Osteocyte (in vitro differentiated cells): ENCODE measurements at regions not wholly inside any gene's neighbourhood (a gene's known extent, or its start where the extent isn't known, plus 50 kb on each side); places are given as distances from the start of the nearest gene placed in this dataset.

Source experiments
- DNase-seq: peaks from one replicate; pipeline ENCODE4 v3.0.0; 2021; ENCODE audit warnings: mixed read lengths; ENCODE audit not compliant: unreplicated experiment; ENCODE audit errors: extremely low spot score
- H3K27ac Mint-ChIP-seq: one replicate; pipeline ENCODE4 v1.8.0; 2021; ENCODE audit warnings: mild to moderate bottlenecking, mixed read lengths; ENCODE audit not compliant: unreplicated experiment
- H3K27me3 Mint-ChIP-seq: one replicate; pipeline ENCODE4 v1.8.0; 2021; ENCODE audit warnings: mixed read lengths; ENCODE audit not compliant: unreplicated experiment
- H3K36me3 Mint-ChIP-seq: one replicate; pipeline ENCODE4 v1.8.0; 2021; ENCODE audit warnings: mixed read lengths; ENCODE audit not compliant: unreplicated experiment
- H3K4me1 Mint-ChIP-seq: one replicate; pipeline ENCODE4 v1.8.0; 2021; ENCODE audit warnings: mixed read lengths; ENCODE audit not compliant: unreplicated experiment
- H3K4me3 Mint-ChIP-seq: one replicate; pipeline ENCODE4 v1.8.0; 2021; ENCODE audit warnings: mild to moderate bottlenecking, moderate library complexity, mixed read lengths; ENCODE audit not compliant: unreplicated experiment
- H3K9me3 Mint-ChIP-seq: one replicate; pipeline ENCODE4 v1.8.0; 2021; ENCODE audit warnings: mixed read lengths; ENCODE audit not compliant: unreplicated experiment
- TF ChIP-seq, protein P1 (sequence below): fragments of 200-600 bp; sonication (generic); IDR thresholded peaks from 2 replicates; pipeline ENCODE4 v1.5.0; 2021; ENCODE audit warnings: antibody characterized with exemption, mild to moderate bottlenecking, moderate library complexity

DNA sequence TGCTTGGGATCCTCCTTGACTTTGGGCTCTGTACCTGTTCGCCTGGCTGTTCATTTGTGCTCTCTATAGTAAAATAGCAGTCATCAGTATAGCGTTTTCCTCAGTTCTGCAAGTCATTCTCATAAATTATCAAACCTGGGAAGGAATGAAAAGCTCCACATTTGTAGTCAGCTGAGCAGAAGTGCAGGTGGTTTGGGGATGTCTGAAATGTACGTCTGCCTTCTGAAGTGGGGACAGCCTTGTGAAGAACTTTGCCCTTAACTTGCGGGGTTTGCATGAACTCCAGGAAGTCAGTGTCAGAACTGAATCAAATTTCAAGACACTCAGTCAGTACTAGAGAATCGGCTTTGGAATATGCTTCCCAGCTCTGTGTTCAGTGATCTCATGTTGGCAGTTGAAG lies 358.3 kb upstream of the PRKCQ start:
- peaks cover 4% of the 10 kb centered on the region for H3K4me1 Mint-ChIP-seq
- DNase-seq: no peak
- no peak overlapping the region for H3K27ac Mint-ChIP-seq
- peaks cover 26% of the 10 kb centered on the region for H3K27me3 Mint-ChIP-seq
- peaks cover 5% of the 10 kb centered on the region for H3K9me3 Mint-ChIP-seq
- H3K36me3 Mint-ChIP-seq: no peaks in the 10 kb centered on the region
- no peak overlapping the region for H3K4me3 Mint-ChIP-seq
- TF ChIP-seq, protein P1, sequence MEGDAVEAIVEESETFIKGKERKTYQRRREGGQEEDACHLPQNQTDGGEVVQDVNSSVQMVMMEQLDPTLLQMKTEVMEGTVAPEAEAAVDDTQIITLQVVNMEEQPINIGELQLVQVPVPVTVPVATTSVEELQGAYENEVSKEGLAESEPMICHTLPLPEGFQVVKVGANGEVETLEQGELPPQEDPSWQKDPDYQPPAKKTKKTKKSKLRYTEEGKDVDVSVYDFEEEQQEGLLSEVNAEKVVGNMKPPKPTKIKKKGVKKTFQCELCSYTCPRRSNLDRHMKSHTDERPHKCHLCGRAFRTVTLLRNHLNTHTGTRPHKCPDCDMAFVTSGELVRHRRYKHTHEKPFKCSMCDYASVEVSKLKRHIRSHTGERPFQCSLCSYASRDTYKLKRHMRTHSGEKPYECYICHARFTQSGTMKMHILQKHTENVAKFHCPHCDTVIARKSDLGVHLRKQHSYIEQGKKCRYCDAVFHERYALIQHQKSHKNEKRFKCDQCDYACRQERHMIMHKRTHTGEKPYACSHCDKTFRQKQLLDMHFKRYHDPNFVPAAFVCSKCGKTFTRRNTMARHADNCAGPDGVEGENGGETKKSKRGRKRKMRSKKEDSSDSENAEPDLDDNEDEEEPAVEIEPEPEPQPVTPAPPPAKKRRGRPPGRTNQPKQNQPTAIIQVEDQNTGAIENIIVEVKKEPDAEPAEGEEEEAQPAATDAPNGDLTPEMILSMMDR: no peak

DNA sequence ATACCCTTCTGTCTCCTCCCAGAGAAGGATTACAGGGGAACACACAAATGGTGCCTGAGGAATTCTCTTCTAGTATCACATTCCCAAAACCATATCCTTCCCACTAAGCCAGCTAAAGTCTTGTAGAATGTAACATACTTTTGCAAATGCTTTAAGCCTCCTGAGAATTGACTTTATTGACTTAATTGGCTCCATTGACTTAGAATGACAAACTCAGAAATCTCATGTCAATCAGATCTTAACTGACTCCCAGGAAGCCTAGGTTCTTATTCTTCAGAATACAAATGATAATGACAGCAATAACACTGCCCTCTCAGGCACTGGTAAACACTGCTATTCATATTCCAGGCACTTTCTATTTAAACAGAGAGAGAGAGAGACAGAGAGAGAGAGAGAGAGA lies 356.9 kb upstream of the PRKCQ start:
- Mint-ChIP-seq H3K4me1 (peaks cover 4% of the 10 kb centered on the region), H3K4me3 (no peak overlapping the region), H3K9me3 (peaks cover 5% of the 10 kb centered on the region), H3K36me3 (no peaks in the 10 kb centered on the region), H3K27ac (no peak overlapping the region), H3K27me3 (peaks cover 26% of the 10 kb centered on the region)
- TF ChIP-seq, protein P1: no peak
- DNase-seq: no peak

DNA sequence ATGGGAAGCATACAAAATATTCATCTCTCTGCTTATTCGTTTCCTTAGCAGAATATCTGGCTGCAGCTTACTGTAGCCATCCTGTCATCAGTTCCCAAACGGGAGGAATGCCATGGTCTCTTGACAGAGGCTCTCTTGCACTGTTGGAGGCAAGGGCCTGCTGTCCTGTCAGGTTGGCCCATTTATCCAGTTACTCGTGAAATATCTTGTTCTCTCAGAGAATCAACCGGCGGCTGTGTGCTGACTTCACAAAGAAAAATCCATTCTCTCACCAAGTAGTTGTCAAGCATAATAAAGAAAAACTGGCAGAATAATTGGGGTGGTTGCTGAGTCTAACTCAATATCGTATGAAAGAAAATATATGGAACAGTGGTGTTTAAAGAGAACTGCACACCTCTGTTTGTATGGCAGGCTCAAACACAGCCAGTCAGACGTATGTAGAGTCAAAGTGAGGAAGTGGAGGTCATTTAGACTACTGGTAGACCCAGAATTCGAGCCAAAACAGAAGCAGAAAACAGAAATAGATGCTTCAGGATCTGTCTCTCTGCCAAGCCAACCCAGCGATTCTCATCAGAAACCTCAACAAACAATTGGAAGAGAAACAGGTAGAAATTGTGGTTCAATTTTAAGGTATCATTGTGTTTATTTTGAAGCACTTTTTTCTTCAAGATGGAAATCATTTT lies 349.2 kb upstream of the PRKCQ start:
- Mint-ChIP-seq H3K9me3 (peaks cover 1% of the 10 kb centered on the region), H3K4me3 (no peak overlapping the region), H3K27ac (no peak overlapping the region), H3K36me3 (no peaks in the 10 kb centered on the region), H3K27me3 (no peaks in the 10 kb centered on the region), H3K4me1 (peaks cover 33% of the 10 kb centered on the region)
- TF ChIP-seq, protein P1: no peak
- no peak for DNase-seq

DNA sequence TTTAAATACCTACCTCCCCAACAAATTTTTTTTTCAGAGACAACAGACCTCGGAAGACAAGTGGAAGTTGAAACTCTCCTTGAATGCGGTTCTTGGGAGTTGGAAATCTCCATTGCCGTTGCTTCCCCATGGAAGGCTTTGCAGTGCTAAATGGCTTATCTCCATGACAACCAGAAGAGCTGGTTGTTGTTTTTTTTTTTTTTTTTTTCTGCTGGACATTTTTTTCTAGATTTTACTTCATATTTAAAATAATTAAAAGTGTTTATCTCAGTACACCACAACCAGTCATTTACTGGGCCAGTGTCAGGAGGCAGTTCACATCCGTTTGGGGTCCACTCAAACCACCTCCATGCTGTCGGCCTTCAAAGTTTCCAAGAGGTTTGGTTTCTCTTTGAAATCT lies 348.5 kb upstream of the PRKCQ start:
- TF ChIP-seq, protein P1: no peak
- H3K27ac Mint-ChIP-seq: peak overlapping the region; percentile 72
- H3K4me3 Mint-ChIP-seq: no peak overlapping the region
- no peaks in the 10 kb centered on the region for H3K9me3 Mint-ChIP-seq
- no peak for DNase-seq
- no peaks in the 10 kb centered on the region for H3K27me3 Mint-ChIP-seq
- H3K36me3 Mint-ChIP-seq: no peaks in the 10 kb centered on the region
- H3K4me1 Mint-ChIP-seq: peaks cover 38% of the 10 kb centered on the region

DNA sequence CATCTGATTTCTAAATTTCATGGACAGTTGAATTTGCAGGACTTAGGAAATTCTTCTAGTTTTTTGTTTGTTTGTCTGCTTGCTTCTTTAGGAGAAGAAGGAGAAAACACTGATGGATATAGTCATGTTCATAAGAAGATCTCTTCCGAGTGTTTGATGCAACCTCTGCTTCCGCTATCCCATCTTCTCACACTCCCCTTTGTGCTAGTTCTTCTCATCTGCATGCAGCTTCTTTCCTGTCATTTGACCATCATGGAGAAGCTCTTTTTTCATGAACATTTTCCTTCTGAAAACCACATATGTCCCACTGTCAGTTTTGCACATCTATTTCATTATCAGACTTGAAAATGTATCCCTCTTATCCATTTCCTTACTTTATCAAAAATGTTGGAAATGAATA lies 346.9 kb upstream of the PRKCQ start:
- no peaks in the 10 kb centered on the region for H3K9me3 Mint-ChIP-seq
- H3K36me3 Mint-ChIP-seq: no peaks in the 10 kb centered on the region
- no peak overlapping the region for H3K27ac Mint-ChIP-seq
- peaks cover 38% of the 10 kb centered on the region for H3K4me1 Mint-ChIP-seq
- TF ChIP-seq, protein P1: no peak
- no peak overlapping the region for H3K4me3 Mint-ChIP-seq
- H3K27me3 Mint-ChIP-seq: no peaks in the 10 kb centered on the region
- no peak for DNase-seq
